ENCODE measurements at regions not wholly inside any gene's neighbourhood (a gene's known extent, or its start where the extent isn't known, plus 50 kb on each side); places are given as distances from the start of the nearest gene placed in this dataset.
"Not testable (repeated sequence)": the region's sequence is repeated elsewhere in the genome, so short reads cannot be mapped to it uniquely, and the experiment has no call there.

GRCh38 chr16:29268785-29269191, 137.7 kb downstream of the NPIPB11 start:
- not testable (repeated sequence) for BruUV-seq (replicated peaks); H3K27ac ChIP-seq (ENCODE audit: extremely low read length, insufficient read depth, low read length)

GRCh38 chr16:29268348-29268747, 138.2 kb downstream of the NPIPB11 start:
- DNase-seq (ENCODE audit: low spot score); H2AFZ ChIP-seq (ENCODE audit: low read length); H3K36me3 ChIP-seq (replicated peaks in 1 of 2; ENCODE audit: control insufficient read depth in 1 of 2, insufficient read depth in 2 of 2, low read length in 2 of 2); CTCF ChIA-PET (ENCODE audit: low intra/inter-chr PET ratio, low total read pairs); H3K27me3 ChIP-seq (ENCODE audit: control insufficient read depth in 1 of 2, insufficient read depth in 2 of 2, low read length in 2 of 2); H4K20me1 ChIP-seq (ENCODE audit: insufficient read depth, low read length); H3K4me3 ChIP-seq (replicated peaks in 1 of 3; ENCODE audit: insufficient read depth in 1 of 3, low read depth in 2 of 3, low read length in 3 of 3); H3K79me2 ChIP-seq (ENCODE audit: insufficient read depth, low read length); H3K27ac ChIP-seq (ENCODE audit: extremely low read length, insufficient read depth, low read length); BruUV-seq (replicated peaks); H3K9me3 ChIP-seq (ENCODE audit: low read length); H3K4me2 ChIP-seq (ENCODE audit: low read depth, low read length); POLR2A ChIA-PET; H3K9ac ChIP-seq (ENCODE audit: insufficient read depth, low read depth, low read length); FAIRE-seq; in situ Hi-C loops (cut with HindIII; ENCODE audit: extremely low pct_ligation_motif_present, low pct_unique_long_range_greater_than_20kb): not testable (repeated sequence)
- WGBS (ENCODE audit: low lambda C conversion rate) = 70% methylated on average over 14 of the region's 14 CpGs
- 0 out of 2 replicates have a peak, but pooled peaks have one; percentile 14 for TF ChIP-seq STAG1 (CRISPR knock-in tag; IDR thresholded peaks at IDR 0.05)
- 0 out of 2 replicates have a peak, but pooled peaks have one; percentile 19 for TF ChIP-seq RAD21 (CRISPR knock-in tag; IDR thresholded peaks at IDR 0.05)
- peak; percentile 38; the same call in 1 of the 2 replicates for TF ChIP-seq TBX2 (CRISPR knock-in tag; IDR thresholded peaks at IDR 0.05; ENCODE audit: borderline replicate concordance)
- ATAC-seq = peak; percentile 3; the same call in 2 of the 3 replicates
- peaks cover 69% of the 10 kb centered on the region for H3K4me1 ChIP-seq (ENCODE audit: insufficient read depth, low read length)
- intact Hi-C loops (cut with micrococcal nuclease; ENCODE audit: unreplicated experiment) = loop anchor here (10.0 kb wide), 1 partner anchor 46 kb away; no protein-coding TSS in a partner anchor

More at GRCh38 chr16:29268785-29269191, 137.7 kb downstream of the NPIPB11 start:
- H4K20me1 ChIP-seq (ENCODE audit: insufficient read depth, low read length); H3K4me3 ChIP-seq (replicated peaks in 1 of 3; ENCODE audit: insufficient read depth in 1 of 3, low read depth in 2 of 3, low read length in 3 of 3); H3K27me3 ChIP-seq (ENCODE audit: control insufficient read depth in 1 of 2, insufficient read depth in 2 of 2, low read length in 2 of 2); H2AFZ ChIP-seq (ENCODE audit: low read length); H3K36me3 ChIP-seq (replicated peaks in 1 of 2; ENCODE audit: control insufficient read depth in 1 of 2, insufficient read depth in 2 of 2, low read length in 2 of 2); H3K4me2 ChIP-seq (ENCODE audit: low read depth, low read length); ATAC-seq; H3K9me3 ChIP-seq (ENCODE audit: low read length); H3K9ac ChIP-seq (ENCODE audit: insufficient read depth, low read depth, low read length); CTCF ChIA-PET (ENCODE audit: low intra/inter-chr PET ratio, low total read pairs); POLR2A ChIA-PET; H3K79me2 ChIP-seq (ENCODE audit: insufficient read depth, low read length); FAIRE-seq; in situ Hi-C loops (cut with HindIII; ENCODE audit: extremely low pct_ligation_motif_present, low pct_unique_long_range_greater_than_20kb): not testable (repeated sequence)
- peak; percentile 60 for DNase-seq (ENCODE audit: low spot score)
- H3K4me1 ChIP-seq (ENCODE audit: insufficient read depth, low read length) = peaks cover 70% of the 10 kb centered on the region
- WGBS (ENCODE audit: low lambda C conversion rate) = 49% methylated on average over 6 of the region's 6 CpGs
- intact Hi-C loops (cut with micrococcal nuclease; ENCODE audit: unreplicated experiment) = loop anchor here (10.0 kb wide), 1 partner anchor 46 kb away; no protein-coding TSS in a partner anchor
- peak; percentile 49; the same call in 1 of the 2 replicates for TF ChIP-seq FOSL2 (CRISPR knock-in tag; IDR thresholded peaks at IDR 0.05)
- 0 out of 2 replicates have a peak, but pooled peaks have one; percentile 26 for TF ChIP-seq ATF3 (CRISPR knock-in tag; IDR thresholded peaks at IDR 0.05)
- TF ChIP-seq, protein P1, sequence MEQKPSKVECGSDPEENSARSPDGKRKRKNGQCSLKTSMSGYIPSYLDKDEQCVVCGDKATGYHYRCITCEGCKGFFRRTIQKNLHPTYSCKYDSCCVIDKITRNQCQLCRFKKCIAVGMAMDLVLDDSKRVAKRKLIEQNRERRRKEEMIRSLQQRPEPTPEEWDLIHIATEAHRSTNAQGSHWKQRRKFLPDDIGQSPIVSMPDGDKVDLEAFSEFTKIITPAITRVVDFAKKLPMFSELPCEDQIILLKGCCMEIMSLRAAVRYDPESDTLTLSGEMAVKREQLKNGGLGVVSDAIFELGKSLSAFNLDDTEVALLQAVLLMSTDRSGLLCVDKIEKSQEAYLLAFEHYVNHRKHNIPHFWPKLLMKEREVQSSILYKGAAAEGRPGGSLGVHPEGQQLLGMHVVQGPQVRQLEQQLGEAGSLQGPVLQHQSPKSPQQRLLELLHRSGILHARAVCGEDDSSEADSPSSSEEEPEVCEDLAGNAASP (CRISPR knock-in tag; IDR thresholded peaks at IDR 0.05; ENCODE audit: borderline replicate concordance) = peak; percentile 45; the same call in 1 of the 2 replicates

DNA sequence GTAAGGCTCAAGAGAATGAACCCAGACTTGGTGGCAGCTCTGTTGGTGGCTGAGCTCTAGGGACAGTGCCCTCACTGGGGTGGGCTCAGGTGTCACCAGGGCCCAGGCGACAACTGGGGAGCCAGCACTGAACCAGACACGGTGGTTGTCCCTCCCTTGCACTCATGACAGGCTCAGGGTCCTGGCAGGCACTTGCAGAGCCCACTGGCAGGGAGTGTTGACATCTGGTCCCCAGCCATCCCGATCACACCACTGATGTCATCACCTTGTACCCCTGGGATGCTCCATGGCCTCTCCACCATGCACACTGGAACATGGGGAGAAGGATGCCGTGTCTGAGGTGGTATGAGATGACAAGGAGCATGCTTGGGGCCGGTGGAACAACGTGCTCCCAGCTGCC, 138.6 kb downstream of the NPIPB11 start:
- DNase-seq (ENCODE audit: low spot score); H3K79me2 ChIP-seq (ENCODE audit: insufficient read depth, low read length); H3K27ac ChIP-seq (ENCODE audit: extremely low read length, insufficient read depth, low read length); ATAC-seq; BruUV-seq (replicated peaks); H4K20me1 ChIP-seq (ENCODE audit: insufficient read depth, low read length); H3K9ac ChIP-seq (ENCODE audit: insufficient read depth, low read depth, low read length); H3K27me3 ChIP-seq (ENCODE audit: control insufficient read depth in 1 of 2, insufficient read depth in 2 of 2, low read length in 2 of 2); in situ Hi-C loops (cut with HindIII; ENCODE audit: extremely low pct_ligation_motif_present, low pct_unique_long_range_greater_than_20kb); H3K4me2 ChIP-seq (ENCODE audit: low read depth, low read length); FAIRE-seq; H2AFZ ChIP-seq (ENCODE audit: low read length); H3K9me3 ChIP-seq (ENCODE audit: low read length); POLR2A ChIA-PET; H3K36me3 ChIP-seq (replicated peaks in 1 of 2; ENCODE audit: control insufficient read depth in 1 of 2, insufficient read depth in 2 of 2, low read length in 2 of 2); CTCF ChIA-PET (ENCODE audit: low intra/inter-chr PET ratio, low total read pairs); H3K4me3 ChIP-seq (replicated peaks in 1 of 3; ENCODE audit: insufficient read depth in 1 of 3, low read depth in 2 of 3, low read length in 3 of 3): not testable (repeated sequence)
- 93% methylated on average over 6 of the region's 6 CpGs for whole genome bisulfite sequencing (ENCODE audit: low lambda C conversion rate)
- intact Hi-C loops (cut with micrococcal nuclease; ENCODE audit: unreplicated experiment) = loop anchor here (10.0 kb wide), 1 partner anchor 47 kb away; no protein-coding TSS in a partner anchor
- peaks cover 69% of the 10 kb centered on the region for H3K4me1 ChIP-seq (ENCODE audit: insufficient read depth, low read length)

Data from HepG2 (cell line).